PC-3 (cell line): ENCODE measurements at regions not wholly inside any gene's neighbourhood (a gene's known extent, or its start where the extent isn't known, plus 50 kb on each side); places are given as distances from the start of the nearest gene placed in this dataset.

Experiments used
- ATAC-seq: fragments of 200-7000 bp; cut with Tn5 transposase; 2 replicates; pipeline ENCODE4 v1.9.1; 2020; ENCODE audit warnings: mild to moderate bottlenecking, moderate library complexity
- BruUV-seq: library from RNA; stranded (reverse); fragments of 400-500 nt; replicated peaks from 2 replicates; lab custom pipeline; 2021; lab: Mats Ljungman, UMichigan
- CTCF ChIA-PET: fragments of 300-600 bp; sonication (Branson Sonifier 250); formaldehyde crosslinking; loops from one replicate; lab custom pipeline; 2022; ENCODE audit warnings: antibody characterized with exemption; lab: Charles Lee
- POLR2A ChIA-PET: fragments of 300-600 bp; sonication (Branson Sonifier 250); formaldehyde crosslinking; loops from one replicate; lab custom pipeline; 2022; ENCODE audit warnings: antibody characterized with exemption; ENCODE audit not compliant: unreplicated experiment; lab: Charles Lee
- DNase-seq: peaks from one replicate; pipeline ENCODE4 v3.0.0-alpha.2; 2015
- H2AFZ ChIP-seq: fragments of 300-600 bp; sonication (generic); 2 replicates; pipeline ENCODE4 v1.6.0; 2016; ENCODE audit warnings: antibody characterized with exemption, low read length
- H3F3A ChIP-seq: fragments of 300-600 bp; sonication (generic); one replicate; pipeline ENCODE4 v1.6.0; 2017; ENCODE audit warnings: antibody characterized with exemption, low read length, control low read depth, mild to moderate bottlenecking; ENCODE audit not compliant: unreplicated experiment
- H3K27ac ChIP-seq: fragments of 300-600 bp; sonication (generic); 2 replicates; pipeline ENCODE4 v1.5.1; 2016; ENCODE audit warnings: mild to moderate bottlenecking, low read length
- H3K27me3 ChIP-seq: fragments of 300-600 bp; sonication (generic); 2 replicates; pipeline ENCODE4 v1.6.1; 2016; ENCODE audit warnings: low read length, mixed read lengths
- H3K36me3 ChIP-seq: fragments of 300-600 bp; sonication (generic); 2 replicates; pipeline ENCODE4 v1.6.1; 2016; ENCODE audit warnings: low read depth, mixed run types, low read length, mixed read lengths
- H3K4me1 ChIP-seq: fragments of 300-600 bp; sonication (generic); 2 replicates; pipeline ENCODE4 v1.5.1; 2016; ENCODE audit warnings: low read length; ENCODE audit not compliant: insufficient read depth
- H3K4me2 ChIP-seq: fragments of 300-600 bp; sonication (generic); 2 replicates; pipeline ENCODE4 v1.6.0; 2016; ENCODE audit warnings: low read length
- H3K4me3 ChIP-seq: fragments of 300-600 bp; sonication (generic); 2 replicates; pipeline ENCODE4 v1.5.1; 2016; ENCODE audit warnings: mild to moderate bottlenecking, low read length, mixed read lengths
- H3K79me2 ChIP-seq: fragments of 300-600 bp; sonication (generic); 2 replicates; pipeline ENCODE4 v1.6.1; 2017; ENCODE audit warnings: low read length, mixed read lengths
- H3K9ac ChIP-seq: fragments of 300-600 bp; sonication (generic); 2 replicates; pipeline ENCODE4 v1.6.0; 2016; ENCODE audit warnings: mild to moderate bottlenecking, low read length
- H3K9me2 ChIP-seq: fragments of 300-600 bp; sonication (generic); replicated peaks from 2 replicates; pipeline ENCODE4 v1.6.1; 2016; ENCODE audit warnings: mixed run types, low read length, mixed read lengths
- H3K9me3 ChIP-seq: fragments of 300-600 bp; sonication (generic); 2 replicates; pipeline ENCODE4 v1.6.1; 2016; ENCODE audit warnings: low read length, mixed read lengths
- H4K20me1 ChIP-seq: fragments of 300-600 bp; sonication (generic); 2 replicates; pipeline ENCODE4 v1.6.1; 2016; ENCODE audit warnings: low read length, mixed read lengths
- CTCF ChIP-seq: fragments of 300-600 bp; sonication (generic); conservative IDR thresholded peaks from 2 replicates; pipeline ENCODE4 v1.5.1; 2017; ENCODE audit warnings: antibody characterized with exemption, low read depth, mild to moderate bottlenecking, low read length
- EZH2 ChIP-seq: fragments of 300-600 bp; sonication (generic); IDR thresholded peaks from one replicate; pipeline ENCODE4 v1.6.1; 2017; ENCODE audit warnings: antibody characterized with exemption, mild to moderate bottlenecking, low read length; ENCODE audit not compliant: unreplicated experiment
- EZH2phosphoT487 ChIP-seq: fragments of 300-600 bp; sonication (generic); IDR thresholded peaks from 2 replicates; pipeline ENCODE4 v1.6.1; 2018; ENCODE audit warnings: mild to moderate bottlenecking, antibody characterized with exemption, low read length, borderline replicate concordance
- intact Hi-C: fragments of 100-400 bp; cut with micrococcal nuclease; formaldehyde crosslinking; loops from 2 replicates; pipeline ENCODE4 v1.9.0; 2023

- POLR2A ChIA-PET, result no interaction called here
- Histone ChIP-seq H4K20me1 (no peaks in the 10 kb centered on the region), H2AFZ (no peak overlapping the region), H3K27me3 (no peaks in the 10 kb centered on the region), H3K27ac (peak overlapping the region; percentile 33), H3K4me1 (peaks cover 32% of the 10 kb centered on the region), H3F3A (no peaks in the 10 kb centered on the region), H3K79me2 (no peaks in the 10 kb centered on the region), H3K9ac (no peak overlapping the region), H3K36me3 (no peaks in the 10 kb centered on the region), H3K4me2 (peak overlapping the region; percentile 37; the same call in 1 of the 2 replicates), H3K4me3 (no peak overlapping the region), H3K9me2 (no peaks in the 10 kb centered on the region), H3K9me3 (no peaks in the 10 kb centered on the region)
- CTCF ChIA-PET, result interaction anchor here (0.9 to 2.6 kb wide), 5 partner anchors 41 to 248 kb away, joined by 3 to 21 read pairs (median 7); no protein-coding TSS in a partner anchor
- intact Hi-C loops, result loop anchor here (1.0 to 5.0 kb wide), 6 partner anchors 38 to 303 kb away; no protein-coding TSS in a partner anchor
- BruUV-seq, result no TSS peak
- ATAC-seq (peak; percentile 77), DNase-seq (peak; percentile 87)
- TF ChIP-seq EZH2phosphoT487 (no peak), CTCF (peak; percentile 83)
These were observed 154.9 kb upstream of the CEP126 start for GRCh38 chr11:101759771-101760450.

DNA sequence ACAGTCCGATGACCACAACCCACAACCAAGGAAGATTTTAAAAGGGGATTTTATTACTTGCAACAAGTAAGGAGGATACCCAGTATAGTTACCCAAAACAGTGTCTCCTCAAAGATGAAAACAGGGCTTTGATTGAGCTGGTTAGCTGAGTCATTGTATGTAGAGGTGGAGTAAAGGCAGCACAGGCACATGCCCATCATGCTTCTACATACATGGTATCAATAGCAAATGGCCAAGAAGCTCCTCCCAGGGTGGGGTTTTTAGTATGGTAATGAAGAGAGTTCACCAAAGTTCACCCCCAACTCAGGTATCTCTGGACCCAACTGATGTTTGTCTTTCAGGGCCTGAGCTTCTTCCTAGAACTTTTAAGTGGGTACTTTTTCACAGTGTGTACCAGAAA is 157.1 kb upstream of the CEP126 start:
- Histone ChIP-seq H3K36me3 (no peaks in the 10 kb centered on the region), H3K27ac (no peak overlapping the region), H3K9me3 (no peaks in the 10 kb centered on the region), H2AFZ (no peak overlapping the region), H3K4me3 (no peak overlapping the region), H3K9me2 (no peaks in the 10 kb centered on the region), H3F3A (no peaks in the 10 kb centered on the region), H3K4me1 (peaks cover 29% of the 10 kb centered on the region), H3K9ac (no peak overlapping the region), H3K4me2 (no peak overlapping the region), H4K20me1 (no peaks in the 10 kb centered on the region), H3K27me3 (no peaks in the 10 kb centered on the region), H3K79me2 (no peaks in the 10 kb centered on the region)
- BruUV-seq, result no TSS peak
- ChIA-PET CTCF (no interaction called here), POLR2A (no interaction called here)
- intact Hi-C loops, result no loop called here
- DNase-seq (no peak), ATAC-seq (no peak)
- no peak for TF ChIP-seq EZH2phosphoT487
- TF ChIP-seq EZH2, result no peak
- TF ChIP-seq CTCF, result no peak

- POLR2A ChIA-PET, result no interaction called here
- Histone ChIP-seq H3K9ac (no peak overlapping the region), H3K4me2 (no peak overlapping the region), H3K9me3 (no peaks in the 10 kb centered on the region), H3K27me3 (no peaks in the 10 kb centered on the region), H2AFZ (peak overlapping the region; percentile 32; the same call in 1 of the 2 replicates), H3K36me3 (no peaks in the 10 kb centered on the region), H3K27ac (no peak overlapping the region), H3K9me2 (no peaks in the 10 kb centered on the region), H3K4me1 (no peaks in the 10 kb centered on the region), H3K4me3 (no peak overlapping the region), H3F3A (no peaks in the 10 kb centered on the region), H4K20me1 (no peaks in the 10 kb centered on the region), H3K79me2 (no peaks in the 10 kb centered on the region)
- TF ChIP-seq EZH2phosphoT487, result no peak
- TF ChIP-seq CTCF, result 0 out of 2 replicates have a peak, but pooled peaks have one; percentile 20
- no peak for TF ChIP-seq EZH2
- no TSS peak for BruUV-seq
- CTCF ChIA-PET, result interaction anchor here (0.6 kb wide), 1 partner anchor 13 kb away, joined by 10 read pairs; no protein-coding TSS in a partner anchor
- ATAC-seq (no peak), DNase-seq (no peak)
- intact Hi-C loops, result no loop called here
These were observed 165.0 kb upstream of the TRPC6 start for GRCh38 chr11:101748572-101749344.
